ENCODE measurements at regions not wholly inside any gene's neighbourhood (a gene's known extent, or its start where the extent isn't known, plus 50 kb on each side); places are given as distances from the start of the nearest gene placed in this dataset.

- TF ChIP-seq, protein P1, sequence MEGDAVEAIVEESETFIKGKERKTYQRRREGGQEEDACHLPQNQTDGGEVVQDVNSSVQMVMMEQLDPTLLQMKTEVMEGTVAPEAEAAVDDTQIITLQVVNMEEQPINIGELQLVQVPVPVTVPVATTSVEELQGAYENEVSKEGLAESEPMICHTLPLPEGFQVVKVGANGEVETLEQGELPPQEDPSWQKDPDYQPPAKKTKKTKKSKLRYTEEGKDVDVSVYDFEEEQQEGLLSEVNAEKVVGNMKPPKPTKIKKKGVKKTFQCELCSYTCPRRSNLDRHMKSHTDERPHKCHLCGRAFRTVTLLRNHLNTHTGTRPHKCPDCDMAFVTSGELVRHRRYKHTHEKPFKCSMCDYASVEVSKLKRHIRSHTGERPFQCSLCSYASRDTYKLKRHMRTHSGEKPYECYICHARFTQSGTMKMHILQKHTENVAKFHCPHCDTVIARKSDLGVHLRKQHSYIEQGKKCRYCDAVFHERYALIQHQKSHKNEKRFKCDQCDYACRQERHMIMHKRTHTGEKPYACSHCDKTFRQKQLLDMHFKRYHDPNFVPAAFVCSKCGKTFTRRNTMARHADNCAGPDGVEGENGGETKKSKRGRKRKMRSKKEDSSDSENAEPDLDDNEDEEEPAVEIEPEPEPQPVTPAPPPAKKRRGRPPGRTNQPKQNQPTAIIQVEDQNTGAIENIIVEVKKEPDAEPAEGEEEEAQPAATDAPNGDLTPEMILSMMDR (IDR thresholded peaks at IDR 0.05) = no peak
- TF ChIP-seq POLR2A (IDR thresholded peaks at IDR 0.05) = no peak
Observed at GRCh38 chr3:15155840-15156360, 50.1 kb upstream of the CAPN7 start.
